Astrocyte of the spinal cord (primary cell): ENCODE measurements at regions not wholly inside any gene's neighbourhood (a gene's known extent, or its start where the extent isn't known, plus 50 kb on each side); places are given as distances from the start of the nearest gene placed in this dataset.

Source experiments
- DNase-seq: peaks from one replicate; pipeline ENCODE4 v3.0.0; 2011; ENCODE audit warnings: low read depth, low spot score
- H3K4me3 ChIP-seq: 2 replicates; pipeline ENCODE4 v1.5.1; 2011; ENCODE audit warnings: low read depth, mild to moderate bottlenecking, low read length, moderate library complexity
- CTCF ChIP-seq: IDR thresholded peaks from 2 replicates; pipeline ENCODE4 v1.5.1; 2012; ENCODE audit warnings: low read depth, mild to moderate bottlenecking, low read length, inconsistent platforms
- in situ Hi-C: cut with HindIII; loops from 2 replicates; pipeline ENCODE4 v1.10.0; 2017; ENCODE audit warnings: low sequenced_read_pairs

- in situ Hi-C loops = no loop called here
Observed at GRCh38 chr3:72255191-72255590, 470.2 kb upstream of the PROK2 start.

GRCh38 chr3:72254483-72254882 lies 469.5 kb upstream of the PROK2 start:
- DNase-seq = no peak

More at GRCh38 chr3:72255191-72255590, 470.2 kb upstream of the PROK2 start:
- peak; percentile 29 for DNase-seq
- H3K4me3 ChIP-seq = no peak overlapping the region
- TF ChIP-seq CTCF = no peak

GRCh38 chr3:72250725-72251124 lies 465.8 kb upstream of the PROK2 start:
- no peak overlapping the region for H3K4me3 ChIP-seq
- TF ChIP-seq CTCF = no peak
- no peak for DNase-seq
- in situ Hi-C loops = no loop called here

More at GRCh38 chr3:72254483-72254882, 469.5 kb upstream of the PROK2 start:
- in situ Hi-C loops = no loop called here
- TF ChIP-seq CTCF = no peak
- no peak overlapping the region for H3K4me3 ChIP-seq

GRCh38 chr3:72248869-72249268 lies 463.9 kb upstream of the PROK2 start:
- in situ Hi-C loops = no loop called here
- H3K4me3 ChIP-seq = no peak overlapping the region
- no peak for TF ChIP-seq CTCF
- DNase-seq = no peak

- TF ChIP-seq CTCF = no peak
- in situ Hi-C loops = no loop called here
- DNase-seq = no peak
- no peak overlapping the region for H3K4me3 ChIP-seq
Observed at GRCh38 chr3:72248389-72248761, 463.4 kb upstream of the PROK2 start.

- no peak for TF ChIP-seq CTCF
- in situ Hi-C loops = no loop called here
- DNase-seq = no peak
- no peak overlapping the region for H3K4me3 ChIP-seq
Observed at GRCh38 chr3:72247645-72248388, 462.9 kb upstream of the PROK2 start.
